Activated naive CD4-positive, alpha-beta T cell treated with anti-CD3 and anti-CD28 coated beads, Interleukin-2, amount 50 U/mL, for 72 hours (primary cell): ENCODE measurements at regions not wholly inside any gene's neighbourhood (a gene's known extent, or its start where the extent isn't known, plus 50 kb on each side); places are given as distances from the start of the nearest gene placed in this dataset.
A peak's percentile ranks its signal among the peaks of the same experiment; 100 is the strongest.
"Not testable (repeated sequence)": the region's sequence is repeated elsewhere in the genome, so short reads cannot be mapped to it uniquely, and the experiment has no call there.

Experiments
- ATAC-seq, 2 donors: fragments of 150-1000 bp; cut with Tn5 transposase; 2 replicates each; pipeline ENCODE4 v1.10.0; 2021; ENCODE audit warnings: mild to moderate bottlenecking in 2 of 2, moderate library complexity in 2 of 2
- DNase-seq, 2 donors: peaks; one replicate each; pipeline ENCODE4 v3.0.0; 2021 to 2022; ENCODE audit warnings: low spot score in 2 of 2
- H3K27ac Mint-ChIP-seq, 2 donors: one replicate each; pipeline ENCODE4 v1.8.0; 2022; ENCODE audit warnings: mild to moderate bottlenecking in 2 of 2, mixed read lengths in 2 of 2
- H3K36me3 Mint-ChIP-seq, 2 donors: one replicate each; pipeline ENCODE4 v1.8.0; 2022; ENCODE audit warnings: mixed read lengths in 2 of 2
- H3K9me3 Mint-ChIP-seq, 2 donors: one replicate each; pipeline ENCODE4 v1.8.0; 2022; ENCODE audit warnings: mixed read lengths in 2 of 2

GRCh38 chr5:81843845-81844244, 92.9 kb upstream of the SSBP2 start:
- no peak for ATAC-seq
- H3K9me3 Mint-ChIP-seq = no peaks in the 10 kb centered on the region
- no peak overlapping the region for H3K27ac Mint-ChIP-seq
- no peaks in the 10 kb centered on the region for H3K36me3 Mint-ChIP-seq
- DNase-seq = no peak

DNA sequence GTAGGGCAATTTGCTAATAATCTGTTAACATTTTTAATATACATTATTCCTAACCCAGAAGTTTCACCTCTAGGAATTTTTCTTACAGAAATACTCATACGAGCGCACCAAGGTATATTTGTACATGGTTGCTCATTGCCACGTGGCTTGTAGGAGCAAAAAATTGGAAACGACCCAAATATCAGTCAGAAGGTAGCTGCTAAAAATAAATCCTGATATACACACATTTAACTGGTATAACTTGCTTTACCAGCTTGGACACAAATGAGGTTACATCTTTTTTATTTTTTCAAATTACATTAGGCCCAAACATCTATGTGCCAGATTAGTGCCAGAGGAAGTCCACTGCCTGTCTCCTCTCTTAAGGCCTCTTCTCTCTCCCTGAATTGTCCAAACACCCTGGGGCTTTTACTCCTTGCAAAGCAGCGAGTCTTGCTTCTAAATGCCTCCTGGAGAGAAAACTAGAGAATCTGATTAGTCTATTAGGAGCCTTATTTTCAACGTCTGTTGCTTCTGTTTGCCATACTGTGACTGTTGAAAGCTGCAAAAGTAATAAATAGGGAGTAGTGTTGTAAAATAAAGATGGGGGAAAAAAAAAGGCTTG, 92.0 kb upstream of the SSBP2 start:
- H3K9me3 Mint-ChIP-seq = no peaks in the 10 kb centered on the region
- ATAC-seq (no peak), DNase-seq (no peak)
- H3K36me3 Mint-ChIP-seq = no peaks in the 10 kb centered on the region
- no peak overlapping the region for H3K27ac Mint-ChIP-seq

DNA sequence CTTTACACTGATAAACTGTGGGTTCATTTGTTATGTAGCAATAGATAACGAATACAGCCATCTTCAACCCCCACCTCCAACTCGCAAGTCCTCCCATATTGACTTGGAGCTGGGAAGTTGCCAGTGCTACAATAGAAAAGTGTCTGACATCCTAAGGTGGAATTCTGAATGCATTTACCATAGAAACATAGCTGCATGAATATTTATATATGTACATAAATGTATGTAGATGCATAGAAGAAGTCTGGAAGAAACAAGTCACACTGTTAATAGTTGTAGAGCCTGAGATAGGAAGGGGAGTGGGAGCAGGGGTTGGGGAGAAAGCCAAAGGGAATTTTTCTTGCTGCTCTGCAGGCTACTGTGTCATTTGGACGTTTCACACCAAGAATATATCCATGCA, 88.1 kb upstream of the SSBP2 start:
- Mint-ChIP-seq H3K9me3 (no peaks in the 10 kb centered on the region), H3K36me3 (no peaks in the 10 kb centered on the region), H3K27ac (no peak overlapping the region)
- no peak for DNase-seq
- ATAC-seq = no peak

DNA sequence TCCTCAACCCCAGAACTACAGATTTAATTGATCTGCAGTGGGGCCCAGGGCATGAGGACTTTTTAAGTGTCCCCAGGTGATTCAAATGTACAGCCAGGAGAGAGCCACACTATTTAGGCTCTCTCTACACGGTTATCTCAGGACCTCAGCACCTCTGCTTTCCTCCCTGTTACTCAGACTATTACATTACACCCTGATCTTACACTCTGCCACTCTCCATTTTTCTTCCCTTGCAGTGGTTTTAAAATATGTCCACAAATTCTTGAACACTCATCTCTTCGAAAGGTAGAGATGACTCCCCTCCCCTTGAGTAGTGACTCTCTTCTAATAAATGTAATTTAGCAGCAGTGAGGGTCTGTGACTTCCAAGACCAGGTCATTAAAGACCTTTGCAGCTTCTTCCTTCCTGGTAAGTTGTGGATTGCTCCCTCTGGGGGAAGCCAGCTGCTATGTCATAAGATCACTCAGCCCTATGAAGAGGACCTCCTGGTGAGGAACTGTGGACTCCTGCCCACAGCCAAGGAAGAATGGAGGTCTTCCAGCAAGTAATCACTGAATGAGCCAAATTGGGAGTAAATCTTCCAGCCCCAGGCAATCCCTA, 87.5 kb upstream of the SSBP2 start:
- H3K36me3 Mint-ChIP-seq = no peaks in the 10 kb centered on the region
- no peaks in the 10 kb centered on the region for H3K9me3 Mint-ChIP-seq
- DNase-seq (no peak), ATAC-seq (peak; percentile 61 to 66)
- no peak overlapping the region for H3K27ac Mint-ChIP-seq

- ATAC-seq = no peak
Observed at GRCh38 chr5:81837667-81838306, 86.9 kb upstream of the SSBP2 start.

GRCh38 chr5:81835814-81836367, 85.0 kb upstream of the SSBP2 start:
- Mint-ChIP-seq H3K27ac (no peak overlapping the region), H3K36me3 (no peaks in the 10 kb centered on the region), H3K9me3 (no peaks in the 10 kb centered on the region)
- DNase-seq (no peak), ATAC-seq (no peak)

More at GRCh38 chr5:81837667-81838306, 86.9 kb upstream of the SSBP2 start:
- DNase-seq = no peak
- no peaks in the 10 kb centered on the region for H3K9me3 Mint-ChIP-seq
- no peaks in the 10 kb centered on the region for H3K36me3 Mint-ChIP-seq
- no peak overlapping the region for H3K27ac Mint-ChIP-seq

GRCh38 chr5:81834021-81834660, 83.2 kb upstream of the SSBP2 start:
- ATAC-seq (no peak), DNase-seq (no peak)
- Mint-ChIP-seq H3K27ac (no peak overlapping the region), H3K9me3 (no peaks in the 10 kb centered on the region), H3K36me3 (no peaks in the 10 kb centered on the region)

- Mint-ChIP-seq H3K9me3 (no peaks in the 10 kb centered on the region), H3K36me3 (no peaks in the 10 kb centered on the region), H3K27ac (no peak overlapping the region)
- no peak for DNase-seq
- no peak for ATAC-seq
Observed at GRCh38 chr5:81830596-81830995, 79.7 kb upstream of the SSBP2 start.

DNA sequence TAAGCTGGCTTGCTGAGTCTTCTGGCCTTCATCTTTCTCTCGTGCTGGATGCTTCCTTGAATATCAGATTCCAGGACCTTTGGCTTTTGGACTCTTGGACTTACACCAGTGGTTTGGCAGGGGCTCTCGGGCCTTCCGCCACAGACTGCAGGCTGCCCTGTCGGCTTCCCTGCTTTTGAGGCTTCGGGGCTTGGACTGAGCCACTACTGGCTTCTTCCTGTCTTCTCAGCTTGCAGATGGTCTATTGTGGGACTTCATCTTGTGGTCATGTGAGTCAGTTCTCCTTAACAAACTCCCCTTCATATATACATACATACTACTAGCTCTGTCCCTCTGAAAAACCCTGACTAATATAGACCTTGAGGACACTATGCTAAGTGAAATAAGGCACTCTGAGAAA, 78.3 kb upstream of the SSBP2 start:
- ATAC-seq = peak in 1 of 2 donors; percentile 46
- Mint-ChIP-seq H3K9me3 (no peaks in the 10 kb centered on the region), H3K27ac (no peak overlapping the region), H3K36me3 (no peaks in the 10 kb centered on the region)
- DNase-seq = no peak

- ATAC-seq = no peak
- no peak for DNase-seq
- no peaks in the 10 kb centered on the region for H3K36me3 Mint-ChIP-seq
- no peak overlapping the region for H3K27ac Mint-ChIP-seq
- H3K9me3 Mint-ChIP-seq = no peaks in the 10 kb centered on the region
Observed at GRCh38 chr5:81827500-81827899, 76.6 kb upstream of the SSBP2 start.

GRCh38 chr5:81826128-81826527, 75.2 kb upstream of the SSBP2 start:
- no peak for ATAC-seq
- no peak overlapping the region for H3K27ac Mint-ChIP-seq
- no peaks in the 10 kb centered on the region for H3K9me3 Mint-ChIP-seq
- DNase-seq = no peak
- no peaks in the 10 kb centered on the region for H3K36me3 Mint-ChIP-seq

GRCh38 chr5:81825237-81825636, 74.3 kb upstream of the SSBP2 start:
- H3K27ac Mint-ChIP-seq = peak overlapping the region in 1 of 2 donors; percentile 67
- H3K9me3 Mint-ChIP-seq = no peaks in the 10 kb centered on the region
- ATAC-seq = no peak
- no peak for DNase-seq
- peaks cover 0 to 3% of the 10 kb centered on the region in 2 donors for H3K36me3 Mint-ChIP-seq

DNA sequence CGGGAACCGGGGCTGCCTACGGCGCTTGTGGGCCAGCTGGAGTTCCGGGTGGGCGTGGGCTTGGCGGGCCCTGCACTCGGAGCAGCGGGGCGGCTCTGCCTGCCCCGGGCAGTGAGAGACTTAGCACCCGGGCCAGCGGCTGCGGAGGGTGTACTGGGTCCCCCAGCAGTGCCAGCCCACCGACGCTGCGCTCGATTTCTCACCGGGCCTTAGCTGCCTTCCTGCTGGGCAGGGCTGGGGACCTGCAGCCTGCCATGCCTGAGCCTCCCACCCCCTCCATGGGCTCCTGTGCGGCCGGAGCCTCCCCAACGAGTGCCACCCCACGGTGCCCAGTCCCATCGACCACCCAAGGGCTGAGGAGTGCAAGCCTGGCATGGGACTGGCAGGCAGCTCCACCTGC, 72.8 kb upstream of the SSBP2 start:
- not testable (repeated sequence) for ATAC-seq, H3K36me3 Mint-ChIP-seq, H3K27ac Mint-ChIP-seq, DNase-seq
- H3K9me3 Mint-ChIP-seq = peaks cover 0 to 12% of the 10 kb centered on the region in 2 donors

DNA sequence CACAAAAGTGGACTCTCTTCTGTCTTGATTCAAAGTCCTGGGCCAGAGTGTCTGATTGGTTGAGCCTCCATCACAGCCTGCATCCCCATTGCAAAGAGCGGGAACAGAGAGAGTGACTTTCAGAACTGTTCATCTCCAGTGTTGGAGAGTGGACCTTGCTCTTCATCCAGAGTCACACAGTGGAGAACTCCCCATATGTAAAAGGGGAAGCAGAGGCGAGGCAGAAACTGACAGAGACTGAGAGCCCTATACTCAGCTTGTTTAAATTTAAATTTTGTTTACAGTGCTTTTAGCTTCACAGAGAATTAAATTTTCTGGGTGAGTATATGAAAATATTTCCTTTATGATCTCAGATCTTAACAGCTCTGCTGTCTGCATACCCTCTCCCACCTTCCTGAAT, 70.0 kb upstream of the SSBP2 start:
- Mint-ChIP-seq H3K27ac (no peak overlapping the region), H3K36me3 (peaks cover 0 to 9% of the 10 kb centered on the region in 2 donors), H3K9me3 (peaks cover 0 to 12% of the 10 kb centered on the region in 2 donors)
- DNase-seq (no peak), ATAC-seq (no peak)

GRCh38 chr5:81820318-81820636, 69.4 kb upstream of the SSBP2 start:
- H3K27ac Mint-ChIP-seq = no peak overlapping the region
- DNase-seq = no peak
- no peak for ATAC-seq
- H3K36me3 Mint-ChIP-seq = peaks cover 0 to 9% of the 10 kb centered on the region in 2 donors
- peaks cover 0 to 12% of the 10 kb centered on the region in 2 donors for H3K9me3 Mint-ChIP-seq

GRCh38 chr5:81819556-81820317, 68.8 kb upstream of the SSBP2 start:
- ATAC-seq (no peak), DNase-seq (no peak)
- H3K27ac Mint-ChIP-seq = peak overlapping the region in 1 of 2 donors; percentile 25
- peaks cover 0 to 12% of the 10 kb centered on the region in 2 donors for H3K9me3 Mint-ChIP-seq
- peaks cover 0 to 9% of the 10 kb centered on the region in 2 donors for H3K36me3 Mint-ChIP-seq

- ATAC-seq = peak in 1 of 2 donors; percentile 34
- peaks cover 0 to 9% of the 10 kb centered on the region in 2 donors for H3K36me3 Mint-ChIP-seq
- no peak for DNase-seq
- no peak overlapping the region for H3K27ac Mint-ChIP-seq
- peaks cover 0 to 12% of the 10 kb centered on the region in 2 donors for H3K9me3 Mint-ChIP-seq
Observed at GRCh38 chr5:81817980-81818379, 67.1 kb upstream of the SSBP2 start.
